ENCODE measurements at regions not wholly inside any gene's neighbourhood (a gene's known extent, or its start where the extent isn't known, plus 50 kb on each side); places are given as distances from the start of the nearest gene placed in this dataset.
A peak's percentile ranks its signal among the peaks of the same experiment; 100 is the strongest.
"Not testable (repeated sequence)": the region's sequence is repeated elsewhere in the genome, so short reads cannot be mapped to it uniquely, and the experiment has no call there.

DNA sequence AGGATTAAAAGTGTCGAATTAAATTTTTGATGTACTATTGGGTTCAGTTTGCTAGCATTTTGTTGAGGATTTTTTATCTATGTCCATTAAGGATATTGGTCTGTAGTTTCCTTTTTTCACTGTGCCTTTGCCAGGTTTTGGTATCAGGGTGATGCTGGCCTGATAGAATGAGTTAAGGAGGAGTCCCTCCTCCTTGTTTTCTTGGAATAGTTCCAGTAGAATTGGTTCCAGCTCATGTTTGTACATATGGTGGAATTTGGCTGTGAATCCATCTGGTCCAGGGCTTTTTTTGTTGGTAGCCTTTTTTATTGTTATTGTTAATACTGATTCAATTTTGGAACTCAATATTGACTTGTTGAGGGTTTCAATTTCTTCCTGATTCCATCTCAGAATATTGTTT, 141.8 kb downstream of the SIM1 start:
- DNase-seq: no peak

GRCh38 chr6:100320686-100321085, 144.0 kb downstream of the SIM1 start:
- no peak for DNase-seq

GRCh38 chr6:100317031-100317430, 147.7 kb downstream of the SIM1 start:
- no peak for DNase-seq

DNA sequence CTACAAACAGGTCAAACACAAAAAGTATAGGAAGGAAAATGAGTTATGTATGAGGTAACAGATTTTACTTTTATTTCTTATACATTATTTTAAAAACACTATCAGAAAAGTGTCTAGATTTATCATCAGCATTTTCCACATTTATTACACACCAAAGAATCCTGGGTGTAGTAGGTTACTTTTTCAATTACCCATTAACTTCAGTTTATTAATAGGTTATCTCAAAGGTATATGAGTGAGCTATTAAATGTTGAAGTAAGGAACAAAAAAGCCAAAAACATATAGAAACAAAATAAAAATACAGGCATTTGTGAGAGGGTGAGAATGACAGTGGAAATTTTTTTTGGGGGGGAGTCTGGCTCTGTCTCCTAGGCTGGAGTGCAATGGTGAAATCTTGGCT, 150.5 kb downstream of the SIM1 start:
- DNase-seq: no peak

- DNase-seq: no peak
Measured at GRCh38 chr6:100311707-100312251, 152.9 kb downstream of the SIM1 start.

GRCh38 chr6:100309174-100309573, 155.5 kb downstream of the SIM1 start:
- DNase-seq: no peak

DNA sequence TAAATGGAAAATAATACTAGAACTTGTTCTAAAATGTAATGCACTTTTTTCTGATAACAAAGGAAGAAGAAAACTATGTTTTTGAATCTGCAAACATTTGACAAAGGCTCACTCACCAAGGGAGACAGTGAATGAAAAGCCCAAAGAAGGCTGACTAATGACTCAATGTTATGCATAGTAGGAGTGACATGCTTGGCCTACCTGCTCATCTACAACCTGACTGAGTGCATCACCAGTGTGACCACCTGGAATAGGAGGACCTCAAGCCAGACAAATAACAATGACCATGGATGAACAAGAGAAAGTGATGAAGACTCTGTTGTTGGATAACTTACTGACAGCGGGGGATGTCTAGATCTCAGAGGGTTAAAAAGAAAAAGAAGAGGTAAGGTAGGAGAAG, 157.2 kb downstream of the SIM1 start:
- DNase-seq: no peak

GRCh38 chr6:100305209-100305869, 159.4 kb downstream of the SIM1 start:
- DNase-seq: no peak

GRCh38 chr6:100304575-100304974, 160.1 kb downstream of the SIM1 start:
- DNase-seq: no peak

GRCh38 chr6:100301731-100302130, 163.0 kb downstream of the SIM1 start:
- DNase-seq: no peak

DNA sequence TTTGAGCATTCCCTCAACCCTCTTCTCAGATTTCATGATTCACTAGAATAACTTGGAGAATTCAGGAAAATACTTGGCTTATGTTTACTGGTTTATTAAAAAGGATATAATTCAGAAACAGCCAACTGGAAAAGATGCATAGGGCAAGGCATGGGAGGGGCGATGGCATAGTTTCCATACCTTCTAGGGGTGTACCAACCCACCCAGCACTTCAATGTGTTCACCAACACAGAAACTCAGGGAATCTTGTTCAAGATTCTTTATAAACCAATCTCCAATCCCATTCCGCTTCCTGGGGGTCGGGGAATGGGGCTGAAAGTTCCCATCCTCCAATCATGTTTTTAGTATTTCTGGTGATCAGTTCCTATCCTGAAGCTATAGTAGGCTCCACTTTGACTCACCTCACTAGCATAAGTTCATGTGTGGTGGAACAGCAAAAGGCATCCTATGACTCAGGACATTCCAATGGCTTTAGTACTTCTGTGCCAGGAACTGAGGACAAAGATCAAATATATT, 164.4 kb downstream of the SIM1 start:
- no peak for DNase-seq

DNA sequence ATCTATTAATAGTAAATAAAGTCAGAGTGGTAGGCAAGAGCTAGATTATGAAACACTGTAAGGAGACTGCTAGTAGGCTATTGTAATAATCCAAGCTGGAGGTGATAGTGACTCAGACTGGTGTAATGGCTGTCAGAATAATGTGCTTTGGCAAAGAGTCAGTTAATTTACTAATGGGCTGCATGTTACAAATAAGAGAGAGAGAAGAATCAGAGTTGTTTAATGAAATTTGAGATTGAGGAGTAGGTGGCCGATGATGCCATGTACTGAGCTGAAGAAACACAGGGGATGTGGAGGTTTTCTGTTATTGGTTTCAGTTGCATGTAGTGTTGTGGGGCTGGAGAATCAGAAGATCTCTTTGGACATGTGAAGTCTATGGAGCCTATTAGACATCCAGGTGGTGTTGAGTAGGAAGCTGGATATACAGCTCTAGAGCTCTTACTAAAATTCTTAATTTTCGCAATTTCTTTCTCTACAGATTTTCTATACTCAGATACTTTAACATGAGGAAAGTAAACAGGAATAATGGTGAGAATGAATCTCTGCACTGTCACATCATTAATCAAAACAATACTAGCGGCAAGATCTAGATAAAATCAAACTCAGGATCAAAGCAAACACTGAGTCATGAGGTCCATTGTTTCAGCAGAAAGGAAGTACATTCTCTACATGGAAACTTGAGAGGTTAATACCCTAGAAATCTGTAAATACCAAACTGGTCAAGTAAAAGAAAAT, 167.7 kb downstream of the SIM1 start:
- peak; percentile 42 for DNase-seq

DNA sequence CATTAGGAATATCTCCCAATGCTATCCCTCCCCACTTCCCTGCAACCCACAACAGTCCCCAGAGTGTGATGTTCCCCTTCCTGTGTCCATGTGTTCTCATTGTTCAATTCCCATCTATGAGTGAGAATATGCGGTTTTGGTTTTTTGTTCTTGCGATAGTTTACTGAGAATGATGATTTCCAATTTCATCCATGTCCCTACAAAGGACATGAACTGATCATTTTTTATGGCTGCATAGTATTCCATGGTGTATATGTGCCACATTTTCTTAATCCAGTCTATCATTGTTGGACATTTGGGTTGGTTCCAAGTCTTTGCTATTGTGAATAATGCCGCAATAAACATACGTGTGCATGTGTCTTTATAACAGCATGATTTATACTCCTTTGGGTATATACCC, 169.5 kb downstream of the SIM1 start:
- DNase-seq: not testable (repeated sequence)

DNA sequence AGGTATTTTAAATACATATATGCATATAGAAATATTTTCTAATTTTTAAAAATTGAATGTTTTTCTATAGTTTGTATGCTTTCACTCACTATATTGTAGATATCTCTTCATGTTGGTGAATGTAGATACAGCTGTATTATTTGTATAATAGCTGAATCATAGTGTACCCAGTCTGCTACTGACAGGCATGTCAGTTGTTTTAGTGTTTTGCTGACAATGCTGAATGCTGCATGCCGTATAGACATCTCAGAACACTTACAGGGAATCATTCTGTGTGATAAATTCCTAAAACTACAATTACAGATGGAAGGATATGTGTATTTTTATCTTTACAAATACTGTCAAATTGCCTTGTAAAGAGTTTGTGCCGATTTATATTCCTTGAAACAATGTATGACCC, 175.4 kb downstream of the SIM1 start:
- DNase-seq: no peak

DNA sequence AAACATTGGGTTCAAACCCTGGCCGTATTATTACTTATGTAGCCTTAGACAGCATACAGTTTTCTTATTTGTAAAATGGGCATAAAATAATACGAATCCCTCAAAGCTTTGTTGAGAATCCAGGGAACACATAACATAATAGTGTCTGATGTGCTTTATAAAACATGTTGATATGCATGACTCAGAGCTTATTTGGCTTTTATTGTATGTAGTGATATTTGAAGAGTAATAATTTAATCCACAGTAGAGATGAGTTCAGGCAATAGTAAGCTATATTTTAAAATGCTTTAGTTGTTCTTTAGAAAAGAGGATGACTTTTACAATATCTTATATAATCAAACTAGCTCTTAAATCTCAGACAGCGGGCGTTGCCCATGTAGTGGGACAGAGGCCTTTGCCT, 176.4 kb downstream of the SIM1 start:
- no peak for DNase-seq

DNA sequence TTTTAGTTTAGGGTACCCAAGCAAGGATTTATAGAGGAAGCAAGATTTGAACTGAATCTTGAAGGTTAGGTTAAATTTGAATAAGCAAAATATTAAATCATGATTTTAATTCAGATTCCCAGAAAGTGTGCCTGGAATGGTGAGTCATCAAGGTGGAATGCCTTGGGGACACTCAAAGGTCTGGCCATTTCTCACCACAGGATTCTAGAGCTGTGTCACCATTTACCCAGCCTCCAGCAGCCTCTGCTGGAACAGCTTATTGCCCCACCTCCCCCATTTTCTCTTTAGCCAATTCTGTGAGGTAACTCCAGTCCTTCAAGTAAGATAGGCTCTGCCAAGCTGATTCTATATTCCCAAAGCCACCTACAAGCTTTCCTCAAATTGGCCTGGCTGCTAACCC, 181.4 kb downstream of the SIM1 start:
- DNase-seq: no peak

DNA sequence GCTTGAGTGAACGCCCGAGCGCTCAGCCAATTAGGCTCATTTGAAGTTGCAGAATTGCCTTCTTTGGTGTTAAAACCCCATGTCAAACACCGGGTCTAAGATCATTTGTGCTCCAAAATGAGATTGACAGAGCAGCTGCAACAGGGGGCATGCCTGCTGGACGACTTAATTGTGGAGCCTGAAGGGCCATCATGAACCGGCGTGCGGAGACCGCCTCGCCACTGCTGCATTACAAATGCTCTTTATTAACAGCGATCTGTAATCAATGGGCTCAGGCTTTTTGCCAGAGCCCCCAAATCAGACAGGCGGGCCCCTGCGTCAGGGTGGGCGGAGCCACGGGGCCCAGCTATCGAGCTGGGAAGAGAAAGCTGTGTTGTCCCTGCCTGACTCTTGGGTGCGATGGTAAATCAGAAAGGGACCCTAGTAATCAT, 183.2 kb downstream of the SIM1 start:
- no peak for DNase-seq

GRCh38 chr6:100276311-100277057, 188.2 kb downstream of the SIM1 start:
- no peak for DNase-seq

DNA sequence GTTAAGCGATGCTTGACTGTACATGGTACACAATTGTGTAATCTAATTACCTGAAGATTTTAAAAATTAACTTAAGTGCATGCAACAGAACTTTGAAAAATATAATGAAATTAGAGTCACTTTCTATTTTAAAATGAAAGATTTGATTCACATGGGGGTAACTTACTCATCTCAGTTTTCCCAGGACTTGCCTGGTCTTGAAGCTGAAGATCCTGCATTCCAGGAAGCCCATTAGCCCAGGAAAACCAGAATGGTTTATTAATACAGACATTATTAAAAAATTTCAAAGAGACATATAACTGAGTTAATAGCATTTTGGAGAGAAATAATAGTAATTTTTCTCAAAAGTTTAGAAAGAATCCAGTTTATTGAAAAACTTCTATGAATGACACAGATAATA, 190.6 kb downstream of the SIM1 start:
- no peak for DNase-seq

DNA sequence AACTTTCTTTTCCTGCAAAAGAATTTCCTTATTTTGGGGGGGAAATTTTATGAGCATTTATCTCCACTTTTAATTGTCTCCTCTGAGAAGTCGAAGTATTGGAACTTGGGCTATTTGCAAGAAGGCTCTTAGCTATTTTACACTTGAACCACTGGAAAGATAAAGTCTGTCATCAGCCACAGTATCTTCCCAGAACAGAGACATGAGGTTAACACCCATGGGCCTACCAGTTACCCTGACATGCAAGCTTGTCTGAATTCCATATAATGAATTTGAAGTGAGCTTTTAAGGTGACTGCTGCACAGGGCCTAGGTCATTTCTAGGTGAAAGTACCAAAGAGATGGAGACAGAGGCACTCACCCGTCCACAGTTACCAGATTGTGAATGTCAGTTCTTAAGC, 193.1 kb downstream of the SIM1 start:
- peak; percentile 15 for DNase-seq

- DNase-seq: no peak
Measured at GRCh38 chr6:100271202-100271601, 193.5 kb downstream of the SIM1 start.

- DNase-seq: no peak
Measured at GRCh38 chr6:100269189-100269588, 195.5 kb downstream of the SIM1 start.

DNA sequence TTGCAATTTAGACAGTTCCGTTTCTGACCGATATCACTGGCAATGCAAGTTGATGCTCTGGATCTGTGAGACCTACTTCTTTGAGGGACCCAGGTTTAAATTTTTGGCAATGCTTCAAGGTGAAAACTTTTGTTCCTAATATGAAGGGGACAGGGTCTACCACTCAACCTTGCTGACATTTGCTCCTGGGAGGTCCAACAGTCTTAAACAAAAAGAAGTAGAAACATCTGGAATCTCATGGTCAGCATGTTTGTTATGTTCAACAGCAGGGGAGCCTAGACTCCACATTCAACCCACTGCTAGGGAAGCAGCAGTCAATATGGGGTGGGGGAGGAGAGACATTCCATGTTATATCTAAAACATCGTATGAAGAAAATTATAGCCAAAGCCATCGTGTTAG, 196.4 kb downstream of the SIM1 start:
- DNase-seq: no peak

- DNase-seq: no peak
Measured at GRCh38 chr6:100267721-100268123, 197.0 kb downstream of the SIM1 start.

All from activated CD4-positive, alpha-beta T cell treated with anti-CD3 and anti-CD28 coated beads, Interleukin-10, Interleukin-2, amounts not matched to agents 100 ng/mL and 50 ng/mL, durations not matched to agents 16 hours and 8 hours (primary cell).